GM21619 (cell line): ENCODE measurements at regions not wholly inside any gene's neighbourhood (a gene's known extent, or its start where the extent isn't known, plus 50 kb on each side); places are given as distances from the start of the nearest gene placed in this dataset.
"Not testable (repeated sequence)": the region's sequence is repeated elsewhere in the genome, so short reads cannot be mapped to it uniquely, and the experiment has no call there.

Experiments used
- ATAC-seq: cut with Tn5 transposase; IDR thresholded peaks from one replicate; pipeline ENCODE4 v1.9.1; 2021; ENCODE audit not compliant: unreplicated experiment

DNA sequence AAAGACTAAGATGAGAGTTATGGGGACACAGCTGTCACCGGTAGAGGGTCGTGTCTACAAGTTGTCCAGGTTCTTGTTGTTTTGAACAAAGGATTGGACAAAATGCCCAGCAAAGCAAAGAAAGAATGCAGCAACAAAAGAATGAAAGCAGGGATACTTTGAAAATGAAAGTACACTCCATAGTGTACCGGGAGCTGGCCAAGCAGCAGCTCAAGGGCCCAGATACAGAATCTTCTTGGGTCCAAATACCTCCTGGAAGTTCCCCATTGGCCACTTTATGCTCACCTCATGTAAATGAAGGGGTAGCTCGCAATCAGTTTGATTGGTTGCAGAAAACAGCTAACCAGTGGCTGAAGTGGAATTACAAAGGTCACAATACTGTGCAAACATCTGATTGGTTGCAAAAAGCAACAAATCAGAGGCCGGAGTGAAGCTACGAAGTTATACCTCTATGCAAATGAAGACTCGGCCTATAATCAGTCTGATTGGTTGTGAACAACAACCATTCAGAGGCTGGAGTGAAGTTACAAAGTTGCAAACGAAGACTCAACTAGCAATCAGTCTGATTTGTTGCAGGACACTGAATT, 474.9 kb upstream of the TMEFF2 start:
- no peak for ATAC-seq

DNA sequence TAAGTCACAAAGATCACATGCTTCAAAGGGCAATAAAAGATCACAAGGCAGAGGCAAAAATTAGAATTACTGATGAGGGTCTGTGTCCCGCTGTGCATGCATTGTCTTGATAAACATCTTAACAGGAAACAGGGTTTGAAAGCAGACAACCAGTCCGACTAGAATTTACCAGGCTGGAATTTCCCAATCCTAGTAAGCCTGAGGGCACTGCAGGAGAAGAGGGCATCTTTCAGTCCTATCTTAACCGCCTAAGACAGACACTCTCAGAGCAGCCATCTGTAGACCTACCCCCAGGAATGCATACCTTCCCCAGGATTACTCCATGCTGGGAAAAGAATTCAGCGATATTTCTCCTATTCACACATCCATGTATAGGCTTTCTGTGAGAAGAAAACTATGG, 465.8 kb upstream of the TMEFF2 start:
- not testable (repeated sequence) for ATAC-seq

- ATAC-seq: no peak
Measured at GRCh38 chr2:192657362-192657761, 462.6 kb upstream of the TMEFF2 start.

DNA sequence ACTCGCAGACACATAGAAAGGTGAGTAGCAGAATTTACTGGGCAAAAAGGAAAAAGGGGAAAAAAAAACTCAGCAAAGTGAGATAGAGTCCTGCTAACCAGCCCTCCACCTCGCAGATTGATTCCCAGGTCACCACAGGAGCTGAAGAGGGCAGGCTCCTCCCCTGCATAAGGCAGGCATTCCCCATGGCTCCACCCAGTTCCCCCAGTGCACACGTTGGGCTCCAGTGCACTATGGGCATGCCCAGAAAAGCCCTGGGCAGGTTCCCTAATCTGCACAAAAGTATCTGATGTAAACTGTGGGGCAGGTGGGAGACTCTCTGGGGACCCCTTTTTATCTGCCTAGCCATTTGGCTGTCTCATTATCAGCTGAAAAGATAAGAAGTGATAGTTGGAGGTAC, 461.2 kb upstream of the TMEFF2 start:
- ATAC-seq: no peak

DNA sequence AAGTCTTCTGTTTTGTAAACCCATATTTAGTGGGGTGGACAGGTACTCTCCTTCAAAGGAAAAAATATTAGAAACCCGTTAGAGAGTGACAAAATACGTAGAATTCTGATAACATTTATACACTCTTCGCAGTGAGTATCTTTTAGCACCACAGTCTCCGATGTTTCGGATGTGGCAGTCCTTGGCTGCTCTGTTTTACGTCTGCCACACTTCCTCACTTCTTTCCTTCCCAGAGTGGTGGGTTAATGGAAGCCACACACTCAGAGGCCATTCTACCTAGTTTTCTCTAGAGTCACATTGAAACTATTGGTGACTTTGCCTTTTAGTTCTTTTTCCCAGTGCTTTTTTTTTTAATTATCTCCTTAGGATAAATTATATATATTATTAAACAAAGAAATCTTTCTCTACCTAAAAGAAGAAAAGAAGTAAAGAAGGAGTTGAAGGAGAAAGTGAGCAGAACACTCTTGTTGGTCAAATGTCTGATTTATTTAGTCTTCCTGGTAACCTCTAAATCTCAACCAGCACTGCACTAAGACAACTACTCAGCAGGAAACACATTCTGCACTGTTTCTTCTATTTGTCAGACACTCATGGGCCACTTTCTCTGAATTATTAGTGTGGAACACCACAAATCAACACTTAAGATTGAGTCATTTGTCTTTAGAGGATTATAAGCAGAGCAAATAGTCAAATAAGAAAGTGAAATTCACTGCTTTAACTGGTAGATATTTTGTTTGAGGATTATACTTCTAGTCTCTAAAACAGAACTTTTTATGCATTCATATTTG, 451.3 kb upstream of the TMEFF2 start:
- ATAC-seq: no peak

GRCh38 chr2:192634557-192634956, 439.8 kb upstream of the TMEFF2 start:
- no peak for ATAC-seq

DNA sequence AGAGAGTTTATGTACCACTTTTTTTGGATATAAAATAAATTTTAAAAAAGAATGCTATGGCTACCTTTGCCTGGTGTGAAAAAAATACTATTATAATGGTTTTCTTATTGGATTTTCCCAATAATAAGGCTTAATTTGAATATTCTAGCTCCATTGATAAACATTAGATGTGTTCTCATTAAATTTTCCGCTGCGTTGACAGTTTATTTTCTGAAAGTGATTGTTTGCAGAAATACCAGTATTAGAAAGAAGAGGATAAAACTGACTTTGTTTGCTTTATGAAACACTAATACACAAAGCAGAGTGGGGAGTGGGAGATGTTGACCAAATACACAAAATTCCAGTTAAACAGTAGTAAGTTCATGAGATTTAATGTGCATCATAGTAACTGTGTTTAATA, 433.3 kb upstream of the TMEFF2 start:
- no peak for ATAC-seq

DNA sequence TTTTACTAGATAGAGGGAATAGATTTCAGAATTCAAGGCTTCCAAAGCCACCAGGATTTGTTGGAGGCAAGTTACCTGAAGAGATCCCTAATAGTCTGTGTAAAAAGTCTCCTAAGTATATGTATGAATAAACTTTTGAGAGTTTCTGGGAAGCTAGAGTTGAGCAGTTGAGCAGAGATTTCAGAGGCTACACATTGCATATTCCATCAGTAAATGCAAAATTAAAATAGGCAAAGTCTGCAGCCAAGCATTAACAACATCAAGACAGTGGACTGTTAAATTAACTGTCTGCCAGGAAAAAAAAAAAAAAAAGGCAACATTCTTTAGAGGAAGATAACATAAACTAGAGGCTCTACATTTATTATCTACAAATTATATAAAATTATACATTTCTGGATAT, 420.4 kb upstream of the TMEFF2 start:
- no peak for ATAC-seq

GRCh38 chr2:192604295-192604694, 409.6 kb upstream of the TMEFF2 start:
- ATAC-seq: no peak

DNA sequence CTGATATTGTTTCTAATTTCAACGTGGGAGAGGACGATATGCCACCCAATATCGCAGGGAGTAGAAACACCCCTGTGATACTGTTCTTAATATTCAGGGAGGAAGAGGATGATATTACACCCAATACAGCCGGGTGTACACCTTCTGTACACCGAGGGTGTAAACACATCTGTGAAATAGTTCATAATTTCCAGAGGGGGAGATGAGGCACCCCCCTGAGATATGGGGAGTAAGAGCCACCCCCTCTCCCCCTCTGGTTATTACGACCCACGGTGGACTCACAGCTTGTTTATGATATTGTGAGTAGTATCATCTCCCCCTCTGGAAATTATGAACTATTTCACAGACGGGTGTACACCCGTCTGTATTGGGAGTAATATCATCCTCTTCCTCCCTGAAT, 403.9 kb upstream of the TMEFF2 start:
- ATAC-seq: not testable (repeated sequence)

- ATAC-seq: no peak
Measured at GRCh38 chr2:192593561-192593960, 398.8 kb upstream of the TMEFF2 start.

GRCh38 chr2:192591617-192592016, 396.9 kb upstream of the TMEFF2 start:
- no peak for ATAC-seq

DNA sequence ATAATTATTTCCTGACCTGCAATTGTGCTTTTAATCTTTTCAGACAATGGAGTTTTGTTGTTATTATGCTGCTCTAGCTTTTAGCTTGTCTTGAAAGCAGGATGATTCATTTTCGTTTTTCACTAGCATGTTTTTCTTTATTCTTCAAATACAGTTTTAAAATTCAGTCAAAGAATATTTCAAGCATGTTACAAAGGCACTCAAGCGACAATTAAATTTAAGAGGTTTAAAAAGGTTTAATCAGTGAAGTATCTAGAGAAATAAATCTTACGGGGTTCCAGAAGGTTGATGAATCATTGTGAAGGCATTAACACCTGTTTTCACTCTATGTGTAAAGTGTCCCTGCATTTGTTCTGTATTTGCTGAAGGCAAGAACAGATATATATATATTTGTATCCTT, 390.7 kb upstream of the TMEFF2 start:
- ATAC-seq: no peak

GRCh38 chr2:192584976-192585375, 390.2 kb upstream of the TMEFF2 start:
- ATAC-seq: no peak

DNA sequence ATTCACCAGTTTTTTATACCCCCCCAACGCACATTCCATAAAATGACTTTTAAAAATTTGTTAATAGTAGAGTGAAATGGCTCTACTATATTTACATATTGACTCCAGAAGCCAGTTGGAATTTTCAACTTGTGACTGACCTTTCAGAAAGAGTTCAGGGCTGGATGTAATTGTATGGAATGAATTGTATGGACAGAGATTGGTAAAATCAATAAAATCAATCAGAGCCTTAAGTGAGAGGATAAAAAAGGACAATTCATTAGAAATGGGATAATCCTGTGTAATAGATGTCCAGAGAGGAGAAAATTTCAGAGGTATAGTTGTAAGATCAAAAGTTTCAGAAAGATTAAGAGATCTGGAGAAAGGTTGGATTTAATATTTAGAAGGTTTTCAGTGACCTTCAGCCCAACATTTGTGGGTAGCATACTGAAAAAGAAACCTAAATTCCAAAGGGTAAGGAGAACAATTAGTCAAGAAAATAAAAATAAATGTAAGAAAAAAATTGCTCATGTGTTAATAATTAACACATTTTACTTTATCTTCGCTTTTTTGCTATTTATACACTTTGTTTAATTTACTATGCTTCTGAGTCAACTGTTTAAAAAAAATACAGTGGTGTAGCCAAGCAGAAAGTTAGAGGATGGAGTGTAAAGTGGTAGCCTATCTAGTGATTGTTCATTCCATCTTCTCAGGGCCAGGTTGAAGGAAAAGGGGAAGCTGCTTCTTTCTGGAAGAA, 385.4 kb upstream of the TMEFF2 start:
- no peak for ATAC-seq

DNA sequence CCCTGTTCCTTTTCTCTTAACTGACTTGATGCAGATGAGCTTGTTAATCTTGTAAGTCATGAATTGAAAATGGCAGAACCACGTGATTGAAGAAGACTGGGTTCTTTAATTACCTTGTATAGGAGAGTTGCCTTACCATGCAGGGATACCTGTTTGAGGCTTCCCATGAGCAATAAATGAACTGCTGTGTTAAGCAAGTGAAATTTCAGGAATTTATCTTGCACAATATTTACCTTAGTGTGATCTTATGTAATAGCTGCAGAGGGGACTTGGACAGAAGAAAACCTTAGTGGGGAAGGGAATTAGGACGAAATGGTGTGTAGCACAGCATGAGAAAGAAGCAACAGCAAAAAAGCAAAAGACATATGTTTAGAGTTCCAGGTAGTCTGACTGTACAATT, 384.0 kb upstream of the TMEFF2 start:
- no peak for ATAC-seq

DNA sequence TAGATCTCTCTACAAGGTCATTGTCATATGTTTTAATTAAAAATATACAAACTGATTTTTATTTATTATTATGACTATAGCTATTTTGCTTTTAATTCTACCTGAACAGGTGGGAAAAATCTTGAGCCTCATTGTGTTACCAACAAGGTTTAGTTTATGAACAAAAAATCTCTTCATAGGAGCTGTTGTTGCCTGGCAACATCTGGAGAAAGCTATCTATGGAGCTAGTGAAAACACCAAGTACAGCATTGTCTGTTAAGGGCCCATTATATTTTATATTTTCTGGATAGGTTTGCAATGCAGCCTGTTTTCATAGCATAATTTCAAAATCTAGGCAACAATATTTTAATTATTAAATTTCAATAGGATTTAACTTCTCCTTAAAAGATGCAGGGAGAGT, 383.0 kb upstream of the TMEFF2 start:
- no peak for ATAC-seq

DNA sequence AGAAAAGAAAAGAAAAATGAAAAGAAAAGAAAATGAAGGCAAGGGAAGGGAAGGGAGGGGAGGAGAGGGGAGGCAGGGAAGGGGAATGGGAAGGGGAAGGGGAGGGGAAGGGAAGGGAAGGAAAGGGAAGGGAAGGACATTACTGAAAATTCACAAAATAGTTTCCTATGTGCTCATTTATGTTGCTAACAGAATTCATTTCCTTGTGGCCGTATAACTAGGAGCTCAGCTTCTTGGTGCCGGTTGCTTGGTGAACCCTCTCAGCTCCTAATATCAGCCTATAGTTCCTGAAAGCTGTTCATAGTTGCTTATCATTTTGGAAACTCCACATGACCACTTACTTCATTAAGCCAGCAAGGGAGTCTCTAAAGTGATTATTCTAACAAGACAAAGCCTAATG, 379.8 kb upstream of the TMEFF2 start:
- no peak for ATAC-seq

GRCh38 chr2:192571636-192572035, 376.9 kb upstream of the TMEFF2 start:
- ATAC-seq: no peak

GRCh38 chr2:192570788-192571187, 376.1 kb upstream of the TMEFF2 start:
- no peak for ATAC-seq

GRCh38 chr2:192566863-192567262, 372.1 kb upstream of the TMEFF2 start:
- ATAC-seq: no peak

GRCh38 chr2:192560326-192560725, 365.6 kb upstream of the TMEFF2 start:
- ATAC-seq: no peak
